ENCODE measurements at regions not wholly inside any gene's neighbourhood (a gene's known extent, or its start where the extent isn't known, plus 50 kb on each side); places are given as distances from the start of the nearest gene placed in this dataset.
"Not testable (repeated sequence)": the region's sequence is repeated elsewhere in the genome, so short reads cannot be mapped to it uniquely, and the experiment has no call there.

DNA sequence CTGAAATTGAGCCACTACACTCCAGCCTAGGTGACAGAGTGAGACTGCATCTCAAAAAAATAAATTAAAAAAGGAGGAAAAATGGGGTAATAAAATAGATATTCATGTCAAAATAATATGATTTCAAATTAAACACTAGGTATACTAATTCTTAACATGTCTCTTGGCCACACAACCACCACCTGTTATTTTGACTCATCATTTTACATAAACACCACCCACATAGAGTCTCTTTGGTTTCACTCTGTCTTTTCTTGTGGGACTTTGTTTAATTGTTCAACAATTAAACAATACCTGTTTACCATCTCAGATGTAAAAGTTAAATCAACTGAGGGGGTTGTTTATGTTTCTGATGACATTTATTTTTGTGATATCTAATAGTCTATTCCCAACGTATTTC is 476.8 kb upstream of the ADGRB3 start:
- no peak for DNase-seq (ENCODE audit: low read depth in 2 of 2)

DNA sequence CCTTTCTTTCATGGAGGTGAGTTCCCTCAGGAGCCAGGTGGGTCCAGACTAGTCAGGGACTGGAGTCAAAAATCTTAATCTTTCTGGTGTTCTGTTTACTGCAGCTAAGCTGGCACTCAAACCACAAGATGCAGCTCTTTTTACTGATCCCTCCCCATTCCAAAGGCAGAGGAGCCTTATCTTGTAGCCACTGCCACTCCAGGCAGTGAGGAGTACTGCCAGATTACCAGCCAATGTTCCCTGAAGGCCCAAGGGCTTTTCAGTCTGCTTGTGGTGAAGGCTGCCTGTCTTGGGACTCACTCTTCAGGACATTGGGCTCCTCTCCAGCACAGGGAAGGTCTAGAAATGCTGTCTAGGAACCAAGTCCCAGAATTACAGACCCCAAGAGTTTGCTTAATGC is 490.4 kb upstream of the ADGRB3 start:
- DNase-seq (ENCODE audit: low read depth in 2 of 2): no peak

DNA sequence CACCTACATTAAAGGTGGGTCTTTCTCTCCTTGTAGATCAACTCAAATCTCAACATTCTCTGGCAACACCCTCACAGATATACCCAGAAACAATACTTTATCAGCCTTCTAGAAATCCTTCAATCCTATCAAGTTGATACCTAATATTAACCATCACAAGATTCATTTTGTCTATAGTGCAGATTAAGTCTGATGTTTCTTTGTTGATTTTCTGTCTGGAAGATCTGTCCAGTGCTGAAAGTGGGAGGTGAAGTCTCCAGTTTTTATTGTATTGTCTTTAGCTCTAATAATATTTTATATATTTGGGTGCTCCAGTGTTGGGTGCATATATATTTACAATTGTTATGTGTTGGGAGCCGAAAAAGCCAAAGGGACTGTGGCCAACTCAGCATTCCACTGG is 493.9 kb upstream of the ADGRB3 start:
- no peak for DNase-seq (ENCODE audit: low read depth in 2 of 2)

DNA sequence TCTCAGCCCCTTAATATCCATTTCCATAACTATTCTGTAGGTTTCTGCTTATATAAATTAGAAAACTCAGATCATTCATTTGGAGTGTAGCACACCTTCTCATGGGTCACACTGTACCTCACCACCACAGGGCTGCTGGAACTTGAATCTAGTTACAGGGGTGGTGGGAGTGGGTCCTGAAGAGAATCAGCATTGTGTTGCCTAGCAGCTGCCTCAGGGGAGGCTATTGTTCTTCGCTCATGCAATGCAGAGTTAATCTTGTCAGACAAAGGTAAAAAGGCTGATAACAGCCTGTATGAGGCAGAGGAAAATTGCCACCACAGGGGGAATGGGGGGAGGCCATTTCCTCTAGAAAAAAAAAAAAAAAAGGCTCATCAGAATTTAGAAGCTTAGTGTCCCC is 496.0 kb upstream of the ADGRB3 start:
- DNase-seq (ENCODE audit: low read depth in 2 of 2): no peak

DNA sequence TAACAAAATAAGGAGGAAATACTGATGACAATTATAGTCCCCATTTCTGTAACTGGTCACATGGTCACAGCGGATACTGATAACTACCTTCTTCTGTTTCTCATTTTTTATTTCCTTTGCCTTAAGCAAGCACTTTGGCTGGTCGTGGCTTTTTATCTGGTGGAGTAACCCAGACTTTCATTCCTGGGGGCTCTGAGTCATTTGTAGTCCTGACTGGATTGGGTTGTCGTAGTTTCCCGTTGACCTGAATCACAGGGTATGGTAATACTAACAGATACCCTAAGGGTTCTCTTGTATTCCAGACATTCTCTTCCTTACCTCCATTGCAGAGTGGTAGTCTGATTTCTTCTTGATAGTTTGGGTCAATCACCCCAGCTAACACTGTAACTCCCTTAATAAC is 500.3 kb upstream of the ADGRB3 start:
- no peak for DNase-seq (ENCODE audit: low read depth in 2 of 2)

DNA sequence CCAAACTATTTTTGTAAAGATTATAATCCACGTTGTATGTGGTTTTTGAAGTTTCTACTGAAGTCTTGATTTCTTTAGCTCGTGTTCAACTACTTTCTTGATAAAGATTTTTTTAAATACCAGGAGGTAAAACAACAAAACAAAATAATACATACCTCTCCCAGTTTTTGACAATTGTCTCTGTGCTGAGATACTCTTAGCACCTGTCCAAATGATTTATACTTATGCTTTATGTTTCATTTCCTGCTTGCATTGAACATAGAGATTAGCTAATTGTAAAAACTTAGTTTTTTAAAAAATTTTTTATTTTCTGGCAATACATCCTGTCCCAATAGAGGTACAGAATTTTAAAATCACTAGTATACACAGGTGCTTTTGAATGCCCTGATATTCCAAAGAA is 506.9 kb upstream of the ADGRB3 start:
- DNase-seq (ENCODE audit: low read depth in 2 of 2): no peak

DNA sequence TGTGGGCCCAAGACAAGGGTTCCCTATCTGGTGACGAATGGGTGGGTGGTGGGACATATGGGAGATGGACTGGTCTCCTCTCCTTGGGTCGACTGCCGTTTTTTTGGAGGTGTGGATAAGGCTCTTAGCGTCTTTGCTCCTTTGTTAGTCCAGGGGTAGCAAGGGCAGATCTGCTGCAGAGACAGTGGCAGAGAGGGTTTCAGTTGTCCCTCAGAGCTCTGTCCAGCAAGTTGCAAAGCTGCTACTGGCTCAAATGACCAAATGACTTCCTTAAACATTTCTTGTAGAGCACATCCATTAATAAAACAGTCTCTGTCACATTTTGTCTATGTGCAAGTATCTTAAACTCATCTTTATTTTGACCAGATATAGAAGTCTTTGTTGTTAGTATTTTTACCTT is 508.0 kb upstream of the ADGRB3 start:
- no peak for DNase-seq (ENCODE audit: low read depth in 2 of 2)

DNA sequence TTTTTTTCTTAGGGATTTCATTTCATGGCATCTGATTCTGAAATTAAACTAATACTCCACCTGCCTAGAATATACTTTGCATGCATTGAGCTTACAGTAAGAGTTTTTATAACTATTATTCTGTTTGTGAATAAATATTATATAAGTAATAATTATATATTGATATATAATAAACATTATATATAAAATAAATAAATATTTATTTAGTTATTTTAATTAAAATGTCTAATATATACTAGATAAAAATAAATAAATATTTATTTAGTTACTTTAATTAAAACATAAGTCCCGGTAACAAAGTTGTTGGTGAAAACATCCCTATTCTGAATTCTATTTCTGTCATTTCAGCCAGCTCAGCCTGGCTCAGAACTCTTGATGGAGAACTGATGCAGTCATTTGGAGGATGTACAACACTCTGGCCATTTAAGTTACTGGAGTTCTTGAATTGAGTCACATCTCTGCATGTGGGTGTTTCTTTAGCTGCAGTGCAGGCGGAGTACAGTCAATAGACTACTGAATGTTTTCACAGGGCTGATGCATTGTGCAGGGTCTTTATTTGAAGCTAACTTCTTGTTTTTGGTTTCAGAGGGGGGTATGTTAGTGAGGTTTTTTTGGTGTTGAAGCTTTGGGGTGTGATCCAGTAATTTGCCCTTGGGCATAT is 508.9 kb upstream of the ADGRB3 start:
- no peak for DNase-seq (ENCODE audit: low read depth in 2 of 2)

GRCh38 chr6:68122975-68123374 is 512.1 kb upstream of the ADGRB3 start:
- DNase-seq (ENCODE audit: low read depth in 2 of 2): not testable (repeated sequence)

DNA sequence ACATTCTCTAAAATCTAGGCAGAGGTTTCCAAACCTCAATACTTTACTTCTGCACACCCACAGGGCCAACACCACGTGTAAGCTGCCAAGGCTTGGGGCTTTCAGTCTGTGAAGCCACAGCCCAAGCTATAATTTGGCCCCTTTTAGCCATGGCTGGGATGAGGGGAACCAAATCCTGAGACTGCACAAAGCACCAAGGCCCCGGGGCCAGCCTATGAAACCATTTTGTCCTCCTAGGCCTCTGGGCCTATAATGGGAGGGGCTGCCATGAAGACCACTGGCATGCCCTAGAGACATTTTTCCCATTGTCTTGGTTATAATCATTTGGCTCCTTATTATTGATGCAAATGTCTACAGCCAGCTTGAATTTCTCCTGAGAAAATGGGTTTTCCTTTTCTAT is 513.0 kb upstream of the ADGRB3 start:
- DNase-seq (ENCODE audit: low read depth in 2 of 2): no peak

- not testable (repeated sequence) for DNase-seq (ENCODE audit: low read depth in 2 of 2)
Observed at GRCh38 chr6:68120954-68121353, 514.1 kb upstream of the ADGRB3 start.

GRCh38 chr6:68114463-68115047 is 520.5 kb upstream of the ADGRB3 start:
- DNase-seq (ENCODE audit: low read depth in 2 of 2): peak in 1 of 2 experiments; percentile 3

GRCh38 chr6:68108233-68108835 is 526.7 kb upstream of the ADGRB3 start:
- DNase-seq (ENCODE audit: low read depth in 2 of 2): peak; percentile 78 to 79

- no peak for DNase-seq (ENCODE audit: low read depth in 2 of 2)
Observed at GRCh38 chr6:68094070-68094469, 541.0 kb upstream of the ADGRB3 start.

- DNase-seq (ENCODE audit: low read depth in 2 of 2): no peak
Observed at GRCh38 chr6:68087399-68088133, 547.5 kb upstream of the ADGRB3 start.

GRCh38 chr6:68086199-68086598 is 548.9 kb upstream of the ADGRB3 start:
- DNase-seq (ENCODE audit: low read depth in 2 of 2): no peak

GRCh38 chr6:68085599-68085998 is 549.5 kb upstream of the ADGRB3 start:
- not testable (repeated sequence) for DNase-seq (ENCODE audit: low read depth in 2 of 2)

- no peak for DNase-seq (ENCODE audit: low read depth in 2 of 2)
Observed at GRCh38 chr6:68082086-68082485, 553.0 kb upstream of the ADGRB3 start.

GRCh38 chr6:68080074-68080473 is 555.0 kb upstream of the ADGRB3 start:
- no peak for DNase-seq (ENCODE audit: low read depth in 2 of 2)

DNA sequence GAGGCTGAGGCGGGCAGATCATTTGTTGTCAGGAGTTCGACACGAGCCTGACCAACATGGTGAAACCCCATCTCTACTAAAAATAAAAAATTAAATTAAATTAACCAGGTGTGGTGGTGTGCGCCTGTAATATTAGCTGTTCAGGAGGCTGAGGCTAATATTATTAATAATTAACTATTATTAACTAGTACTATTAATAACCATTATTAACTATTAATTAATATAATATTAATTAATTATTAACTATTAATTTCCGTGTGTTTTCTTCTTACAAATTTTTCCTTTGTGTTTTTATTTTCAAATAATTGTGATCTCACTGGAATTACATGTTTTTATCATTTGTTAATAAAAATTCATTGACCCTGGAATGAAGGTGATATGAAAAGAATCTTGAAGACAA is 557.4 kb upstream of the ADGRB3 start:
- no peak for DNase-seq (ENCODE audit: low read depth in 2 of 2)

- no peak for DNase-seq (ENCODE audit: low read depth in 2 of 2)
Observed at GRCh38 chr6:68071740-68072139, 563.3 kb upstream of the ADGRB3 start.

DNA sequence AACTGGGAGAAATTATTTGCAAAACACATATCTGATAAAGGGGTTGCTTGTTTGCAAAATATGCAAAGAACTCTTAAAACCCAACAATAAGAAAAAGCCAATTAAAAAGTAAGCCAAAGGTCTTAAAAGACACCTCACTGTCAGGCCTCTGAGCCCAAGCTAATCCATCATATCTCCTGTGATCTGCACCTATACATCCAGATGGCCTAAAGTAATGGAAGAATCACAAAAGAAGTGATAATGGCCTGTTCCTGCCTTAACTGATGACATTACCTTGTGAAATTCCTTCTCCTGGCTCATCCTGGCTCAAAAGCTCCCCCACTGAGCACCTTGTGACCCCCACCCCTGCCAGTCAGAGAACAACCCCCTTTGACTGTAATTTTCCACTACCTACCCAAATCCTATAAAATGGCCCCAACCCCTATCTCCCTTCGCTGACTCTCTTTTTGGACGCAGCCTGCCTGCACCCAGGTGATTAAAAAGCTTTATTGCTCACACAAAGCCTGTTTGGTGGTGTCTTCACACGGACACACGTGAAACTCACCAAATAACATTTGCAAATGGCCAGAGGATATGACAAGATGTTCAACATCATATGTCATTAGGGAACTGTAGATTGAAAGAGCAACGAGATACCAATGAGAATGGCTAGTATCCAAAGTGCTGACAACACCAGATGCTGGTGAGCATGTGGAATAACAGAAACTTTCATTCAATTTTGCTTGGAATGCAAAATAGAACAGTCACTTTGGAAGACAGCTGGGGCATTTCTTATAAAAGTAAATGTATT is 565.0 kb upstream of the ADGRB3 start:
- DNase-seq (ENCODE audit: low read depth in 2 of 2): no peak
